Esophagus muscularis mucosa (tissue), 3 donors: ENCODE measurements at regions not wholly inside any gene's neighbourhood (a gene's known extent, or its start where the extent isn't known, plus 50 kb on each side); places are given as distances from the start of the nearest gene placed in this dataset.

Experiments used
- CTCF ChIP-seq, 3 experiments: fragments of 200-600 bp in 2 of 3; fragments of 450-650 bp in 1 of 3; sonication (generic) in 2 of 3; IDR thresholded peaks; one replicate each; pipeline ENCODE4 v1.5.1; 2017 to 2019; ENCODE audit warnings: antibody characterized with exemption in 3 of 3, mild to moderate bottlenecking in 2 of 3, moderate library complexity in 1 of 3
- POLR2A ChIP-seq: fragments of 450-650 bp; IDR thresholded peaks from one replicate; pipeline ENCODE4 v1.6.1; 2017; ENCODE audit warnings: antibody characterized with exemption, moderate library complexity, mild to moderate bottlenecking, low read depth

- no peak for TF ChIP-seq CTCF (IDR thresholded peaks at IDR 0.05)
- TF ChIP-seq POLR2A: no peak
Observed at GRCh38 chr14:38808734-38809455, 294.1 kb downstream of the SEC23A start.
